ENCODE measurements at regions not wholly inside any gene's neighbourhood (a gene's known extent, or its start where the extent isn't known, plus 50 kb on each side); places are given as distances from the start of the nearest gene placed in this dataset.
"Not testable (repeated sequence)": the region's sequence is repeated elsewhere in the genome, so short reads cannot be mapped to it uniquely, and the experiment has no call there.

DNA sequence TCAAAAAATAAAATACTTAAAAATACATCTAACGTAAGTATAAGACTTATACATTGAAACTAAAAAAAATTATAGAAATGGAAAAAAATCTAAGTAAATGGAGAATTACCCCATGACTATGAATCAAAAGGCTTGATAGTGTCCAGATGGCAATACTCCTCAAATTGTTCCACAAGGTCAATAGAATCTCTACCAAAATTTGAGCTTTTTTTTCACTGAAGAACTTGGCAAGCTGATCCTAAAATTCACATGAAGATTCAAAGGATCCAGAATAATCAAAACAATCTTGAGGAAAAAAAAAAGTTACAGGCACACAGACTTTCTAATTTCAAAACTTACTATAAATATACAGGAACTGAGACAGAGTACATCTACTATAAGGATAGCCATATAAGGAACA lies 448.4 kb upstream of the CDH11 start:
- DNase-seq (ENCODE audit: low read depth in 2 of 2) = no peak

DNA sequence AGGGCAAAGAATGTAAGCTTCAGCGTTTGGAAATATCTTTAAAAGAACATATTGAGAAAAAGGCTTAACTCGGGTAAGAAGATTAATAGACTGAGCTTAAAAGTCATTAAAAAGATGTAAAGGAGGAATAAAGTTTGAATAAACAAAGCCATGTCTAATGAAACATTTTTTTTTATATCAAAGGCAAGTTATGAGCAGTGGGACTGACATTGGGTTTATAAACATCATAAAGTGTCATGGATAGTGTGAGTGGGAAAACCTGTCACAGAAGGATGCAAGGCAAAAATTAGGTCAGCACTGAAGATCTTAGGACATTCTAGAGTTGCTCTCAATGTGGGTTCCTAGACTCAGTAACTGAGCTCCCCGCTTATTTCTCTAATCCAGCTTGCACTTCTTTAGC lies 438.0 kb upstream of the CDH11 start:
- no peak for DNase-seq (ENCODE audit: low read depth in 2 of 2)

DNA sequence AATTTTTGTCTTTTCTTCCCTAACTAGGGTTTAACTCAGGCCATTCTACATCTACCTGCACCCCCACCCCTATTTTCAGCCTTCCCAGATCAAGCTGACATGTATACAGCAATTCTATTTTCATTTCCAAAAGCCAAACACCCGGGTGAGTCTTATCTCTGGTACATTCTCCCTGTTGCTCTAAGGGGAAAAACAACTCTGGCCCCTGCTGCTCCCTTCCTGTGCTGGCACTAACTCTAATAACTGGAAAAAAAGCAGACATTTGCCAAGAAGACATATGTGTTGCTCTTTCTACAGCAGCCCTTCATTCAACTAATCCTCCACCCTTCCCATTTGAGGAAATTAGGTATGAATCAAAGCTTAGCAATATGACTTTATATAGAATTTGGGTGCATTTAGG lies 427.8 kb upstream of the CDH11 start:
- DNase-seq (ENCODE audit: low read depth in 2 of 2) = not testable (repeated sequence)

DNA sequence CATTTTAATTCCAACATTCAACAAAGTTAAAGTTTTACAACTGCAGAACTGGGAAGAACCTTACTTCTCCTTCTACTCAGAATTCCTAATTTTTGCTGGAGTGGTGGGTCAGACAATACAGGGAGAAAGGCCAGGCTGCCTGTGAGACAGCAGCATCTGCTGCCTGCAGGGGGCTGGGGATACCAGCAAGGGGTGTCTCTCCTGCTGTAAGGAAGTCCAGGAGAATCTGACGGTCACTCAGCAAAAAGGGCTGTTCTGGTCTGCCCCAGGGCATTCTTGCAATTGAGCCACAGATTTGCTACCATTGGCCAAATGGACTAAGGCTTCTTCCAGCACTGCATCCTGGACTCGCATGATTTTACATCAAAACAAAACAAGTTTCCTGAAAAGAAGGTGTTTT lies 426.6 kb upstream of the CDH11 start:
- no peak for DNase-seq (ENCODE audit: low read depth in 2 of 2)

DNA sequence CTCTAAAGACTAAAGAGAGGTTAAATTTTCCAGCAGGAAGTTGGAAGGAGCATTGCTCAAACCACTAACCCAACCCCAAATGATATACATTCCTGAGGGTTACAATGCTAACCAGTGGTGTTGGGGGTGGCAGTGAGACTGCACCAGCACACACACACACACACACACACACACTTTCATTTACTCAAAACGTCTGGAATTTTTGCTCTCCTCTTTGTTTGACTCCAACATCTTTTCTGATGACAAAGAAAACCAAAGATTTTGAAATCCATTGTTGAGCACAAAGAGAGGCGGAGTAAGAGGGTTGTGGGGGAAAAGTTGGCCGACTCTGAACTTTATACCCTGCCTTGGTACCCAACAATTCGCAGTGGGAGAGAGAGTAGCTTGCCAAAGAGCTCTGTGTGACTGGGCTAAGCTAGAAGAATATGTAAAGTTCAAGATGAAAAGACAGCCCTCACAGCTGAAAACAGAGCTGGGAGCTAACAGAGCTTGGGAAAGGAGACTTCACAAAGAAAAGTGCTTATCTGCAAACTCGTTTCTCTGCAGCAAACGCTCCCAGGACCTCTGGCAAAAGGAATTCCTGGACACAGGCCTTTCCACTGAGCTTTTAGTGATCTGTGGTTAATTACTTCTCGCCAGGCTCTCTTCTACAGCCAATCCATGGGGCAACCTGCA lies 426.0 kb upstream of the CDH11 start:
- no peak for DNase-seq (ENCODE audit: low read depth in 2 of 2)

DNA sequence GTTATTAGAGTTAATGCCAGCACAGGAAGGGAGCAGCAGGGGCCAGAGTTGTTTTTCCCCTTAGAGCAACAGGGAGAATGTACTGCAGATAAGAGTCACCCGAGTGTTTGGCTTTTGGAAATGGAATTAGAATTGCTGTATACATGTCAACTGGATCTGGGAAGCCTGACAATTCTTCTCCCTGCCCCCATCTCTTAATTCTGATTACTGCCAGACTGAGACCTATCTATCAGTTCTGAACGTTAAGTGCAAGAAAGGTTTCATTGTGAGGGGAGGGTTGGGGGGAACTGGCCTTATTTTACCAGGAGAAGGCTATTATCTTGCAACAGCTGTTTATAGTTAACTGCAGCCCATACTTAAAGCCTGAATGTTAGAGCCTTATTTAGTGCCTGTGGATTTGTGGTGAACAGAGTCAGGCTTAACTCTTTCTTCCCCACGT lies 424.5 kb upstream of the CDH11 start:
- DNase-seq (ENCODE audit: low read depth in 2 of 2) = no peak

DNA sequence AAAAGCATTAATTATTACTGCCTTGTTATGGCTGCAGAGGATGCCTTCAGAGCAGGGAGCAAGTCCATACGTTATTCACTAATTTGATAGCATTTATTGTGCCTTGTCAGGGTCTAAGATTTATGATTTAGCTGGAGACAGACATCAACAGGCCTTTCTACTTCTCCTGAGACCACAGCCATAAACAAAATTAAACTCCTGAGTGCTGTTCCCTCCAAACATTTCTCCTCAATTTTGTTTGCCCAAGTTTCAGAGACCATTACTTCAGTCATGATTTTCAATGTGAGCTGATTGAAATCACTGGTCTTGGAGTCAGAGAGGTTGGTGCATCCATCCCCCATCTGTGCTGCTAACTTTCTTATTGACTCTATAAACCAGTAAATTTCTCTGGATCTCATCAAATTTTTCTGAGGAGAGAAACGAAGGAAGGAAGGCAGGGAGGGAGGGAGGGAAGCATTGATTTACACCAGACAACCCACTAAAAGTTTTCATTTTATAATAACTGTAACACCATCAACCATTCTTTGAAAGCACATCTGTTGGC lies 423.6 kb upstream of the CDH11 start:
- DNase-seq (ENCODE audit: low read depth in 2 of 2) = no peak

DNA sequence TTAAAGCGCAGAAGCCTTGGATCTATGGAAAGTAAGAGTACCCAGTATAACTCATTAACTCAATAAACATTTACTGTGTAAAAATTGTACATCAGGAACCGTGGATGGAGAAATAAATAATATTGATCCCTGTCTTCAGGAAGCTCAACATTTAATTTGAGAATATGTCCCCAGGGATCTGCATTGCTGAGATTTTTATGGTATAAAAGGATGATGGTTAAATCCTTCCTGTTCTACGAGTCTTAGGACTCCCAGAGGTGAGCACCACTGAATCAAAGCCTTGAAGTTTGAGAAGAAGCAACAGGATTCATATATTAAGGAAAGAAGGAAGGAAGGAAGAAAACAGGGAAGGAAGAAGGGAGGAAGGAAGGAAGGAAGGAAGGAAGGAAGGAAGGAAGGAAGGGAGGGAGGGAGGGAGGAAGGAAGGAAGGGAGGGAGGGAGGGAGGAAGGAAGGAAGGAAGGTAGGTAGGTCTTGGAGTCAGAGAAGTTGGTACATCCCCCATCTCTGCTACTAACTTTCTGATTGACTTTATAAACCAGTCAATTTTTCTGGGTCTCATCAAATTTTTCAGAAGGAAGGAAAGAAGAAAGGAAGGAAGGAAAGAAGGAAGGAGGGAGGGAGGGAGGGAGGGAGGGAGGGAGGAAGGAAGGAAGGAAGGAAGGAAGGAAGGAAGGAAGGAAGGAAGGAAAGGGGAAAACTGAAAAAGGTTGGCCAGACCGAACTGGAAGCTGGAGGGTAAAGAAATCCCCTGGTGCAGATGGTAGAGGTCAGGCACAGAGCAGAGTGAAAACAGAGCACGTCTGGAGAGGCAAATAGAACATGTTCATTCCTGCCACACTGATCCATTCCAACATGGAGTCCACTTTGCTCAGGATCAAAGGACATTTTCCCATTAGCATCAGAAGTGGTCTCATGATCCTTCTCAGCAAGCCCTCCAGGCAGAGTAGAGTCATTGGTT lies 422.2 kb upstream of the CDH11 start:
- no peak for DNase-seq (ENCODE audit: low read depth in 2 of 2)

DNA sequence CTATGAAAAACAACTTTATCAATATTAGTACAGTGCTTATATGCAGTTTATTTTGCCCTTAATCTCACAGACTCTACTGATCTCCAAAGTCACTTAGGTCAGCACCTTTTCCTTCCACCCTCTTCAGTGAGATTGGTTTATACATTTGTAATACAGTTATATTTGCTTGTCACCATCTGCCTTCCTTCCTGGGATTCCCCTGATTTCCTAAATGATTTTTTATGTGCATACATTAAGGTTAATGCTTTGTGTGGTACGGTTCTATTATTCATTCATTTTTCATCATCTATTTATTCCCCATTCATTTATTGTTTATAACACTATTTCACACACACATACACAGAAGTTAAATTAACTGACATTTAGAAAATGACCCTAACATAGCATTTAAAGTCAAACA lies 419.8 kb upstream of the CDH11 start:
- no peak for DNase-seq (ENCODE audit: low read depth in 2 of 2)

DNA sequence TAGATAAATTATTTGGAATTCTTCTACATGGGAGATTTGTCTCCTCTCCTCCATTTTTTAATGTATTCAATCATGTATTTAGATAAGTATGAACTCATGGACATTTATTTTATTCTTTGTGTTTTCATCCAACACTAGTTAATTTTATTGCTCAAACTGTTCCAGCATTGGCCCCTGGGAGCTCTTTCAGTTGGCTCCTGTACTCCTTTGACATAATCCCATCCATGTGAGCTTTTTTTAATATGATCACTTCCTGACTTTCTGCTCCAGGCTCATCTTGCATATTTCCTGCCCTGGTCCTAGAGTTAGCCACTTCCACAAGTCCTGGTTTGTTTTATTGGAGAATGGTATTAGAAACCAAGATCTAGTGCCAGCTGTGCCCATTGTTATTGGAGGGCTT lies 419.0 kb upstream of the CDH11 start:
- DNase-seq (ENCODE audit: low read depth in 2 of 2) = no peak

DNA sequence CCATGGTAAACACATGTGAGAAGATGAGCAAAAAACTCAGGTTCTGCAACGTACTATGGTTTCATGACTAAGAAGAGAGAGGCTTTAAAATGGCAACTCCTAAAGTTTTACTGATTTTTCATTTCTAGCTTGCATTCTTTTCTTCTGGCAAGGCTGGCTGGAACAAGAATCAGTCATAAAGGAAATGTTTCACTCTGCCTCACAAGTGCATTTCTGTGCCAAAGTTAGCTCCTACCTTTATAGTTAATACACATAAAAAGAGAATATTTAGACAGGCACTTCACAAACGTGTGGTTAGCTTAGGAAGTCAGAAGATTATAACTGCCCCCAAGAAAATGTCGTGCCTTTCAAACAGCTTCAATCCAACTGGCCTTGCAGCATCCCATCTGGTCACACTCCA lies 417.1 kb upstream of the CDH11 start:
- no peak for DNase-seq (ENCODE audit: low read depth in 2 of 2)

DNA sequence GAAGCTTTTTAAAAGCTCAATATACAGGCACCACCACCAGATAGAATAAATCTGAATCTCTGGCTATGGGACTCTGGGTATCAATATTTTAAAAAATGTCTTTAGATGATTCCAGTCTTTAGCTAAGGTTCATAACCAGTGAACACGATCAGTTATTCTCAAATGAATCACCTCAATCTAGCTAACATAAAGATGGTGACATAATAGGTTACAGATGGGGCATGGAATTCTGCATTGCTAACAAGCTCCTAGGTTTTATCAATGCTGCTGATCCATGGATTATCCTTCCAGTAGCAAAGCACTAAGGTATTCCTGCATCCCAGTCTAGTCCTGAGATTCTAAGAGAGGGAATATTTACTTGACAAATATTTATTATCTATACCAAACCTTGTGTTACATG lies 415.5 kb upstream of the CDH11 start:
- DNase-seq (ENCODE audit: low read depth in 2 of 2) = no peak

DNA sequence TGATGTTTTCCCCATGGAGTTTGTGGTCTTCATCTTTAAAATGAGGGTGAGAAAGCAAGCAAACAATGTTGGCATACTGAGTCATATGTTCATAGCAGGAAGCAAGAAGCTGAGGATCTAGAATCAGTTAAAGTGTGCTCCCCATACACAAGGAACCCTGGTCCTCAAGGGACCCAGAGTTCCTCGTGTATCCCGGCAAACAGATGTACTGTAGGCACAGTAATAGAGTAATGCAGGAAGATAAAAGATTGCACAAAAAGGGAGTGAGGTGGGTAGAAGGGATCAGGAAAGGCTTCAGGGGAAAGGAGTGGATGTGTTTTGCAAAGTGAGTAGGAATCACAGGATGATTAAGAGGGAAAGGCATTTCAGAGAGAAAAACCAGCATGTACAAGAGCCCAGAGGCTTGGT lies 412.3 kb upstream of the CDH11 start:
- DNase-seq (ENCODE audit: low read depth in 2 of 2) = no peak

DNA sequence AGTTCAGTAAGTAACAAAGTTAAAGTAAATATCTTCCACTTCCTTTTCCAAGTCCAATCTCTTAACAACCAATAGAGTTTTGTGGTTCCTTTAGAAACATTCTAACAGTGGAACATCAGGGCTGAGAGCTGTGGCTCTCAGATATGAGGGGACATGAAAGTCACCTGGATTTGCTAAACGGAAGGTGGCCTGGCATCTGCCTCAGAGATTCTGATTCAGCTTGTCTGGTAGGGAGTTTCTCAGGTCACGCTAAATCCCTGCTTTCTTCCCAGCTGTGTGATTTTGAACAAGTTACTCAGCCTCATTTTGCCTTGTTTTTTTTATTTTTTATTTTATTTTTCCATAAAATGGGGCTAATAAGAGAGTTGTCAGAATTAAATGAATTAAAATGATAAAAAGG lies 411.0 kb upstream of the CDH11 start:
- DNase-seq (ENCODE audit: low read depth in 2 of 2) = no peak

DNA sequence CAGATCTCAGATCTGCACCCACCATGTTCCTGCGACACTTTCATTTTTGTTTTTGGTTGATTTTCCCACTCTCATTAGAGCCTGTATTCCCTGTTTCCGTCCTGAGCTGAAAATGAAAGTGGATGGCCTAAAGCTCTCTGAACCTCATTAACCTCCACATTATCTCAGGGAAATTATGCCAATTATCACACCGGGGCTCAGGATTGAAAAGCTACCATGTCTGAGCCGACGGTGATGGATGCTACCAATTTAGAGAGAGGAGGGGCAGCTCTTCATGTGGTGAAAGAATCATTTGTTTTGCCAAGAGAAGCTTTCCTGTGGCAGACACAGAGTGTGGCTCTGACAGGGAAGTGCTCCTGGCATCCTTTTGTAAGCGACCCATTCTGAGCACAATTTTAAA lies 410.4 kb upstream of the CDH11 start:
- no peak for DNase-seq (ENCODE audit: low read depth in 2 of 2)

DNA sequence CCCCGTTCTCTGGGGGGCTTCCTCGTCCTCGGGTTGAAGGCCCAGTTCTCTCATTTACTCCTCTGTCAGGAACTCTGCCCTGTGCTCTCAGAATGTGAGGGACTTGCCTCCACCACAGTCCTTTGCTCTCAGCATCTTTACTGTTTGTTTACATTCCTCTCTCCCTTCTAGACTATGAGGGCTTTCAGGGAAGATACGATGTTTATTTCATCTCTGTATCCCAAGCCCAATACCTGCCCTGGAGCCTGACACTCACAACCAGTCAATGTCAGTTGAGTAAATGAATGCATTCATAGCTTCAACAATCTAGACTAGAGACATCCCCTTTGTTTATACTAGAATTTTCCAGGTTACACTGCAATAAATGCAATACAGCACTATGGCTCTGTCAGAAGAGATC lies 409.6 kb upstream of the CDH11 start:
- no peak for DNase-seq (ENCODE audit: low read depth in 2 of 2)

DNA sequence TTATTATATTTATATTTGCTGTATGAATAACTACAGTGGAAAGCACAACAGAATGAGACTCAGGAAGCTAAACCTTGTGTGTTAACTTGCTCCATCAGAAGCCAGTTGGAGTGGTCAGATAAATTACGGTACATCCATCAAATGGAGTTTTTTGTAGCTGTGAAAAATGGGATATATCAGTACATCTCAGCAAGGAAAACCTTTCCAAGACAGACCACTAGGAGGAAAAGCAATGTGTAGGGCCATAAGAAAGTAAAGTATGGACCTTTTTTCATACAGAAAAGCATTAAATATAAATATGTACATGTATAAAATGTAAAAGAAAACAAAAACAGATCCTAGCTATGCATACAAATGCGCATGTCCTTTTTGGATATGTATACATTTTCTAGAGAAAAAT lies 403.8 kb upstream of the CDH11 start:
- no peak for DNase-seq (ENCODE audit: low read depth in 2 of 2)

DNA sequence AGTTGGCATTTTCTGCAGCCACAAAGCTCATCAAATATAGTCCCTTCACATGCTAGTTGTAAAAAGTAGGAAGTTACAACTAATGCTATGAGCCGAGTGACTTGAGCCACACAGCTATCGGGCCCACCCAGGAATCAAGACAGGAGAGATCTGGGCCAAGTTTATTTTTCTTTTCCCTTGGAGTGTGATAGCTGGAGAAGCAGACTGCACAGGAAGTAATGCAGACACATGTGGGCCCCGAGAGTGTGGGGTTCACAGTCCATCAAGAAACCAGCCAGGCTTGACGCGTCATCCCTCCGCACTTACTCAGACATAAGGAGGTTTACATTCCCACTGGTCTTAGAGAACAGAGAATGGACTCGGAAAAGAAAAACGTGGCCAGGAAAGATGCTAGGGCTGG lies 403.1 kb upstream of the CDH11 start:
- DNase-seq (ENCODE audit: low read depth in 2 of 2) = no peak

DNA sequence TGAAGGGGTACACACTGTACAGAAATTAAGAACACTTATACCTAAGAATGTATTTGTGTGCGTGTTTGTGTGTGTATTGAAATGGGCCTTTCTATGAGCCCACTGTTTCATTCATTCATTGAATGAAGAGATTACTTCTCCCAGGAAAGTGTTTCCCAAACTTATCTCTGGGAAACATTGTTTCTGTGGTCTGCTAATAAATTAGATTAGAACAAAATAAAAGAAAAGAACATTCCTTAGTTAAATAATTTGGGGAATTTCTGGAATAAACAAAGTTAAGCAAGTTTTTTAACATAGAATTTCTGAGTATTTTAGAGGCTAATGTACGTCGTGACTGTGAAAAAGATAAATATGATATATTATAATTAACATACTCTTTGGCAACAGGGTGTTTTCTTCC lies 402.4 kb upstream of the CDH11 start:
- no peak for DNase-seq (ENCODE audit: low read depth in 2 of 2)

DNA sequence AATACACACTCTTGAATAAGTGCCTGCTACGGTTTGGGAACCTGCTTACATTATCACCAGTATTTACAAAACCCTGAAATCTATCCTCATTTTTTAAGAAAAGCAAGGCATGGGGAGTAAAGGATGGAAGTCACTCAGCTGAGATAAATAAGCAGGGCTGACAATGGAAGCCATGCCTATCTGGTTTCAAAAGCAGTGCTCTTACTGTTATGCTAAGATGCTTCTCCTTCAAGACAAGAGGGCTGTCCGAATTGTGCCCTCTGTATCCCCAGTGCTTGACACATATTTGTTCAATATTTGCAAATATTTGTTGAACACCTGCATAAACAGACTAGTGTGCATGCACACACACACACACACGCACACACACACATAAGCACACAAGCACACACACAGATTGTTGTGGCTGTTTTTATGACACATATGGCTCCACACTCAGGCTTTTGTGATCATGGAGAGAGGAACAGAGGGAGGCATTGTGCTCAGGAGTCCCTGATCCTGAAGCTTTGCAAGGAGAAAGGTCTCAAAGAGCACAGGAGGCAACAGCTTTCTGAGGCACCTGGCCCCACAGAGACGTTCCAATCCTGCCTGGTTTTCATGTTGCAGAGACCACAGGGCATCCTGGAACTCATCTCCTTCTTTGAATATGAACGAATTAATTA lies 401.6 kb upstream of the CDH11 start:
- DNase-seq (ENCODE audit: low read depth in 2 of 2) = no peak

DNA sequence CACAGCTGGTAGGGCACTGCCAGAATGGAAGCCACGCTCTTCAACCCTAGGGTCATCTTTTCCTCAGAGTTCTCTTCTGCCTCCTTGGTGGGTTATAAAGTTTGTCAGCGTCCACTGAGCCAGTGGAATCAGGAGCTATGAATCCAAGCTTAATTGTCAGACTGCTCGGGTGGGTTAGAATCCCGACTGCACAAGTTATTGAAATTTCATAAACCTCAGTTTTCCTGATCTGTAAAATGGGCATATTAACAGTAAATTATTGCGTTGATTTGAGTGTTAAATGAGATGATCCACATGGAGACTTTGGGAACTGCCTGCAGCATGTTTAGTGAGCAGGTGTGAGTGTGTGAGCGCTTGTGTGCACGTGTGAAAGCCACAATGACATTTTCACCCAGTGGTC lies 400.5 kb upstream of the CDH11 start:
- DNase-seq (ENCODE audit: low read depth in 2 of 2) = no peak

DNA sequence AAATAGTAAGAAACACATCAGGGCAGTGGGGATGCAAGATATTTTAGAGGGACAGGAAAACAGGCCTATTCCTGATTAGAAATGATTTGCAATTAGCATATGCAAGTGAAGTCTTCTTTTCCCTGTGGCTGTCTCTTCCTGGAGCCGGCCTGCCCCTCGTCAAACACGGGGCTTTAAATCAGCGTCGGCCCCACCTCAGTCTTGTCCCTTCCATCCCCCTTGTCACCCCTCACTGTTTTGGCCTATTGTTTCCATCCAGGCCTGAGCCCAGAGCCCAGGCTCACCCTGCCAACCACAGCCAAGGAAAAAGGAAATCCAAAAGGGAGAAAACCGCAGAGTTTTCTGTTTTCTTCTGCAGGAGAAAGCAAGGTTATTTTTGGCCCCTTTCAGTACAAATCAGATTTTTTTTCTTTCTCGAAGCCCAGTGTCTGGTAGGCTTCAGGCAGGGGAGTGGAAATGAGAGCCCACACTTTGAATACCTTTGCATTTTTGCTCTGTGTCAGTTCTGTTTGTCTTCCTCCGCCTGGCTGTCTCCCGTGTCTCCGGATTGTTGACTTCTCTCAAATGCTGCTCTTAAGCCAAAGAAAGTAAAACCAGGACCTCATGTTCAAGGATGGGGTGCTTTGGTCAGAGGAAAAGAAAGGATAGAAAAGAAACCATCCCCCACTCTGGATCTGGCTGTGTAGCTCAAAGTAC lies 399.9 kb upstream of the CDH11 start:
- no peak for DNase-seq (ENCODE audit: low read depth in 2 of 2)

Measured in stimulated activated CD8-positive, alpha-beta memory T cell treated with anti-CD3 and anti-CD28 coated beads, Interleukin-15, amount 100 ng/mL, for 48 hours (primary cell).